SU-DHL-6 (cell line): ENCODE measurements at regions not wholly inside any gene's neighbourhood (a gene's known extent, or its start where the extent isn't known, plus 50 kb on each side); places are given as distances from the start of the nearest gene placed in this dataset.

ENCODE experiments used
- CTCF ChIP-seq: fragments of 200-600 bp; sonication (generic); IDR thresholded peaks from one replicate; pipeline ENCODE4 v1.5.1; 2017; ENCODE audit warnings: antibody characterized with exemption, mild to moderate bottlenecking, low read length, moderate library complexity; ENCODE audit not compliant: insufficient read depth, poor library complexity, severe bottlenecking
- EZH2phosphoT487 ChIP-seq: fragments of 200-600 bp; sonication (generic), shearing (Covaris generic); conservative IDR thresholded peaks from 2 replicates; pipeline ENCODE4 v1.6.1; 2018; ENCODE audit warnings: mild to moderate bottlenecking, antibody characterized with exemption, low read length, moderate library complexity, mixed read lengths

GRCh38 chr18:34947711-34948125 is 93.5 kb upstream of the MAPRE2 start:
- no peak for TF ChIP-seq CTCF
- TF ChIP-seq EZH2phosphoT487 = no peak
